Lower leg skin (tissue), 3 donors: ENCODE measurements at regions not wholly inside any gene's neighbourhood (a gene's known extent, or its start where the extent isn't known, plus 50 kb on each side); places are given as distances from the start of the nearest gene placed in this dataset.

Experiments used
- CTCF ChIP-seq, 3 donors: fragments of 450-650 bp; IDR thresholded peaks; one replicate each; pipeline ENCODE4 v1.5.1; 2016; ENCODE audit warnings: antibody characterized with exemption in 3 of 3, mild to moderate bottlenecking in 3 of 3, moderate library complexity in 2 of 3
- POLR2A ChIP-seq, 2 donors: fragments of 450-650 bp; IDR thresholded peaks; one replicate each; pipeline ENCODE4 v1.6.1; 2016 to 2017; ENCODE audit warnings: antibody characterized with exemption in 2 of 2, mild to moderate bottlenecking in 1 of 2, moderate library complexity in 1 of 2

- no peak for TF ChIP-seq CTCF (IDR thresholded peaks at IDR 0.05)
- no peak for TF ChIP-seq POLR2A (IDR thresholded peaks at IDR 0.05)
Observed at GRCh38 chrX:94908648-94909047, 1234.6 kb downstream of the FAM133A start.
